Stimulated activated CD4-positive, alpha-beta T cell treated with anti-CD3 and anti-CD28 coated beads, Interleukin-12 subunit alpha, Interleukin-12 subunit beta, amount 100 ng/mL, for 24 hours (primary cell): ENCODE measurements at regions not wholly inside any gene's neighbourhood (a gene's known extent, or its start where the extent isn't known, plus 50 kb on each side); places are given as distances from the start of the nearest gene placed in this dataset.
"Not testable (repeated sequence)": the region's sequence is repeated elsewhere in the genome, so short reads cannot be mapped to it uniquely, and the experiment has no call there.

Source experiments
- DNase-seq, 2 experiments: peaks; one replicate each; pipeline ENCODE4 v3.0.0-alpha.2; 2020; ENCODE audit warnings: low read depth in 2 of 2

DNA sequence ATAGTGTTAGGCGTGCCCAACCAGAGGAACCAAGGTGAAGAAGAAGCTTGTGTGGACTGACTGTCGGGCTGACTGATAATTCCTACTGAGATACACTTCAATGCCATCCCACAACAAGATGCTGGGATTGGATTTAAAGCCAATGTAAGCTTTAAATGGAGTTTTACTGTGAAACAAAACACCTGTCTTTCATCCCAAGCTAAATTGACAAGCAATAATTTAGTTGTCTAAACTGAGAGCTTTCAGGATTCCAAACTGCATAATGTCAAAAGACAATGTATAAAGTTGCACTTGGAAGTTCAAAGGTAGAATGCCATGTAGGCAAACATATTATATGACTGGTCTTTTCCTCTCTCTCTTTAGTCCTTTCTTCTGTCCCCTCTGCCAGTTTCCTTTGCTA lies 1025.3 kb upstream of the FANCL start:
- no peak for DNase-seq

DNA sequence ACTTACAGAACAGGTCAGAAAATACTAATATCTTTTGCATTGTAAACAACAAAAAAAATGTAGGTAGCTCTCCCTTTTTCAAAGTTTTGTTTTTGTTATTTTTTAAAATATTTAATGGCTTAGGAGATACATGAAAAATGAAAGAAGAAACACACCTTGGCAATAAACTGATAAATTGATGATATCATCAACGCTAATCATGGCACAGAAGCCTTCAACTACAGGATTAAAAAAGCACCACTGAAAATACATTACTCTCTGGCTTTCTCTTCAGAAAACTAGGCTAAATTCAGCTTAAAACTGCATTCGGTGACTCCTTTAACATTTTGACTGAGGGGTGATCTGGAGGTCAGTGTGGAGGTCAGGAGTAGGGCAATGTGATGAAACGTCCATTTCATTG lies 1018.8 kb upstream of the FANCL start:
- DNase-seq, result no peak

DNA sequence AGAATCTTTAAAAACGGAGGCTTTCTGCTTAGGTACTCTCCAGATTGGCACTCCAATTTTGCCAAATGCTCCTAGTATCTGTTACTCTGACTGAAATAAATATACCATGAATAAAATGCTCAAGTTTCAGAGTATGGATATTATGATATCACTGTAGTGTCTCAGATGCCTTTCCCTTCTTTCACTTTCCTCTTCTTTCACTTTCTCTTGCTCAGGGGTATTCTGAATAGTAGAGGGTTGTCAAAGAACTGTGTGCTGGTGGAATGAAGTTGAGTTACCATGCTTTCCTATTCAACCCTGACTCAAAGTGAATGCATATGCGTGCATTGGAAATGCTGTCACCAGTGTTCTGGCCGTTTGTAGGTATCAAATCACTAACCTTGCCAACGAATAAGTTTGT lies 1015.2 kb upstream of the FANCL start:
- no peak for DNase-seq

DNA sequence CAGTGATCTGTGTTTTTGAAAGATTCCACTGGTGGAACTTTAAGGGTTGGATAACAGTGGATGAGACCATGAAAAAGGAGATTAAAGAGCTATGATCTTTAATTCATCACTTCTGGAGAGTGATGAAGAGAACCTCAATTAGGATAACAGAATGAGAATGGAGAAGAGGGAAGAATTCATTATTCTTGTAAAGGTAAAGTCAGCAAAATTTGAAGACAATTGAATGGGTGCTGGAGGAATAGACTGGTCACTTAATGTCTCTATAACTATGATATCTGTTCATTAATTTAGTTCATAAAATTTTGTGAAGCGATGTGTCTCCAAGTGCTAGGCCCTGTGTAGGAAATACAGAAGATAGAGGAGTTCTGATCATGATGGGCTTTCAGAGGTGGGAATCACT lies 1013.2 kb upstream of the FANCL start:
- DNase-seq, result no peak

DNA sequence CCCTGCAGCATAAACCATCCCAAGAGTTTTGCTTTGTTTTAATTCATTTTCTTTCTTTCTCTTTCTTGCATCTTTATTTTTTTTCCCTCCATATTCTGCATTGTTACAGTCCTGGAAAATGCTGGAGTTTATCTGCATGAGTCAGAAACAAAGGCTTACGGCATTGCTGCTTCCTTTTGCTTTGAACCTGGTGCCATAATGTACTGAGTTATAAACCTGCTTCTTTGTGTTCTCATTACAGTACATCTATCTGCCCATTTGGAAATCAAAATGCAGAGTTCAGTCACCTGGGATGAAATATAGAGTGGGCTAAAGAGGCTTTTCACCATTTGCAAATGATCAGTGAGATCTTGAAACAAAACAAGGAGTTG lies 1009.2 kb upstream of the FANCL start:
- DNase-seq, result no peak

DNA sequence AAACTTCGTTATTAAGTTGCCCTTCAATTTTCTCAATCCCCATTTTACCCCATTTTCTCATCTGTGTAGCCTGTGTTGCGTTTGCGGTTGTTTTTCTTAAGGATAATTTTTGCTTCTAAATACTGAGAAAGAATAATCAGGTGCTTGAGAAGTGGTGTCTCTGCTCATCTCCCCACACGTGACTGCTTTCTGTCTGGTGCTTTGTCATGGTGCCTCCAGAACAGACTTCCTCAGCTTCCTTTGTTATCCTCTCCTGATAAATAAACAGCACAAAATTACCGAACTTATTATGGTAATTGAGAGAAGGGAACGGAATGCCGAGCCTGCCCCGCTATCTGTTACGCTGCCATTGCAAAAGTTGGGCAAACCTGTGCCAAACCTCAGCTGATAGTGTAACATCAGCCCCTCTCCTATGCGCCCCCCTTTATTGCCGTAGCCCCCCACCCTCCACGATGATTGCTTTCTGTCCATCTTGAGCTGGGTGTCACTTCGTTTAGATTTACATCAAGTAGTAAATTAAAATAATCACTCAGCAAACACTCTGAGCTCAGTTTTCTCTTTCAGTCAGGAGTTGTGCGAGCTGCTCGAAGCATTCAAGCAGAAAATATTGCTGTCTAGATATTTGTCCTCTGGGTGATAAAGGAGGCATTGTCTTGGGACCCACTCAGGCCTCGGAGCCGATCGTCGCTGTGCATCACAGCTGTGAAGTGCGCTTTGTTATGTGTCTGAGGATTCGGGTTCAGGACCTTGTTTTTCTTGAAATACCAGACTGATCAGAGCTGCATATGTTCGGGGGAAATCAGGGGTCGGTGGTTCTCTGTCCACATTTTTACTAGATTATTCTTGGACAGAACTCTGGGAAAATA lies 1008.5 kb upstream of the FANCL start:
- no peak for DNase-seq

DNA sequence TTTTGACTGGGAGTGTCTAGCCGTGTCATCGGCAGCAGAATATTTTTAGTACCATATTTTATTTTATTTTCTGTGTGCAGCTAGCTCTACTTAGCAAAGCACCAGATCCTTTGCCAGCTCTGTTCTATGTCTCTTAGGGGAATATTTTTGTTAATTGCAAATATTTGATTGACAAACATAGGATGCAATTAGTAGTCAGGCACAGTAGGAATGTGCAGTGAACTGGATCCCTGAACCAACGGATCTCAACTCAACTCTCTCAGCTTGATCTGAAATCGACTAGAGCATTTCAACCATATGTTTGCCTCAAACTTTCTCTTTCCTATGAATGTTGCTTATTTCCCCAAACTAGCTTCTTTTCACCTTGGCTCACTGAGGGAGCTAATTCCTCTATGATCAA lies 998.0 kb upstream of the FANCL start:
- DNase-seq, result no peak

DNA sequence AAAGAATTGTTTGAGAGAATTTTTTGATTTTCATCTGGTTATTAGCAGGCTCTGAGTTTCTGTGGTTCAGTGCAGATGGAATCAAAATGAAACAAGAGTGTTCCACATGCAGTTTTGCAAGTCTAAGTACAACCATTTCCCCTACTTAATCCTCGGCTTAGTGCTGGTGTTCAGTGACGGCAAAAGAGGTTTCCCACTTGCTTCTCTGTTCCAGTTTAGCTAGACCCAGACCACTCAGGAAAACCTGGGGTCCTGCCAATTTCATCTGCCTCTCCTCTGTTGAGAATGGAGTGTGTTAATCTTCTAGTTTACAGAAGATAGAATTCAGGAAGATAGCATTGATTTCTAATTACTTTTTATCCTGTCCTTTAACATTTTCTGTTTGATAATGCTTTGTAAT lies 996.2 kb upstream of the FANCL start:
- DNase-seq, result no peak

DNA sequence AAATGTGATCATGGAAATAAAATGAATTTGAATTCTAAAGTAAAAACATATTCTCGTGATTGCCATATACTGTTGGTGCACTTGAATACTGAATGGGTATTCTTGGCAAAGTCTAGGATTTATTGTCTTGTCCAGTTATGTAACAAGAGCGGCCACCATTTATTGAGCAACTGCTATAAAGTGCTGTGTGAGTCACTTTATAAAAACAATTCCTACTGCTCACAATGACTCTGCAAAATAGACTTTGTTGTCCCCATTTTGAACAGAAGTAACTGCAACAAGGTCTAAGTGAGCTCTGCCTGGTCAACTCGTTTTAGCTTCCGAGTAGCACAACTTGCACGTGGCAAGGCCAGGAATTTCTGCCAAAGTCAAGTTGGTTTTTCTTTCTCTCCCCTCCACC lies 995.6 kb upstream of the FANCL start:
- no peak for DNase-seq

DNA sequence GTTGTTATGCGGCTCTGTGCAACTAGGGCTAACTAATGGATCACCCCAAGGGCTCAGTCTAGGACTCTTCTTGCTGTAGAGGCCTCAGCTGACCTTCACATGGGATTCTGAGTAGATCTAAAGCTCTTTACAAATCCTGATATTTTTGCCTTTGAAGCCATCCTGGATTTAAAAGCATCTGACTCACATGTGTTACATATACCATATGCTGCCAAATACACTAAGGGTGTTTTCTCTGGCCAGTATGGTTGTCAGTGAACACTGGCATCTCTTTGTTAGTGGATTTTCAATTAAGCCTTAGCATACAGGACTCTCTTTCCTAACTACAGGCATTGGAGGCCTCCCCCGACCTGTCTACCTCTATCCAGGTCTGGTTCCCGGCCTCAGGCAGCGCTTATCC lies 992.8 kb upstream of the FANCL start:
- DNase-seq, result no peak

DNA sequence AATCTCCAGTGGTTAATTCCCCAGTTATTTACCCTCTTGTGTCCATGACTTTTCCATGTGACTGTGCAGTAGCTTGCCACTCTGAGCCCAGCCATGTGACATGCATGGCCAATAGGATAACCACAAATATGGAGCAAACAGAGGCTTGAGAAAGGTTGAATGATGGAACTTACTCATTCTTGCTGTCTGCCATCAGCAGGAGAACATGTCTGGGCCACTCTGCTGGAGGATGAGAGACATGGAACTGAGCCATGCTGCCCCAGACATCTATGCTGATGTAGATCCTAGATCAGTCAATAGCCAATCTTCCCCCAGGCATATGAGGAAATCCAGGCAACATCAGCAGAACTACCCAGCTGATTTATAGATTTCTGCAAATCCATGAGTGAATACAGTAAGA lies 992.3 kb upstream of the FANCL start:
- DNase-seq, result no peak

DNA sequence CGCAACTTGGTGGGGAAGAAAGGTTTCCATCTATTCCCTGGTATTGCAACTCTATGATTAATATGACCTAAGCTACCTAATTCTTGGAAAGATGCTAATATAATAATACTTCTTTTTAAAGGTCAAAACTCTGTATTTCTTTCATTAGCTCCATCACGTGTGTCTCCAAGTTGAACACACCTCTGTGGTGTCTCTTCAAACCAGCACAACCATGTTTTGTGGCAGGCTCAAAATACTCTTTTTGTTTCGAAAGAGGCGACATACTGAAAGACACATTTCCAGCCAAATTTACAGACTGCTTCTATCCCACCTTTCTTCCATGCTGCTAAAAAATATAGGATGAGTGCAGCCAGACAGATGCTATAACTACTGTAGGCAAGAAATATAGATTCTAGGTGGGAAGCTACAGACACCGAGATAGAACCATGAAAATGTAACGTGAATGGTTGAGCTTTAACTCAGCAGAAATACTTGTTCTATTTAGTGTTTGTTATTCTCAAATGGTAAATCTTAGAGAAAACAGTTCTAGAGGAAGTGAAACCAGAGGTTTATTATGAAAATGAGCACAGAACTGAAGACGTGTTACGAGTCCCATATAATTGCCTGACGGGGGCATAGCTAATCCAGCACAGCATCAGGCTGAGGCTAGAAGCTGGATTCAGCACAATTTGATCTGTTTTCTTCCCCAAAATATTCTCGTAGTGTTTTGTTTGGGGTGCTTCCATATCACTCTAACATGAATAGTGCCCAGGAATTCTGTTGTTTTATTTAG lies 991.5 kb upstream of the FANCL start:
- DNase-seq, result no peak

DNA sequence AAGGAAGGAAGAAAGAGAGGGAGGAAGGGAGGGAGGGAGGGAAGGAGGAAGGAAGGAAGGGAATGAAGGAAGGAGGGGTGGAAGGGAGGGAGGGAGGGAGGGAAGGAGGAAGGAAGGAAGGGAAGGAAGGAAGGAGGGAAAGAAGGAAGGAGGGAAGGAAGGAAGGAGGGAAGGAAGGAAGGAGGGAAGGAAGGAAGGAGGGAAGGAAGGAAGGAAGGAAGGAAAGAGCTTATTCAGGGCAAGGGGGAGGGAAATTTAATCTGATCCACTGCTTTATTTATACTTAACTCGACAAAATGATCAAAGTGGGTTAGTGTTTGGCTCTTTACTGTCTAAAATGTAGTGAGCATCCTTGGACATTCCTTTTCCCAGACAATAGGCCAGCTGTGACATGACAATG lies 985.2 kb upstream of the FANCL start:
- DNase-seq, result not testable (repeated sequence)

DNA sequence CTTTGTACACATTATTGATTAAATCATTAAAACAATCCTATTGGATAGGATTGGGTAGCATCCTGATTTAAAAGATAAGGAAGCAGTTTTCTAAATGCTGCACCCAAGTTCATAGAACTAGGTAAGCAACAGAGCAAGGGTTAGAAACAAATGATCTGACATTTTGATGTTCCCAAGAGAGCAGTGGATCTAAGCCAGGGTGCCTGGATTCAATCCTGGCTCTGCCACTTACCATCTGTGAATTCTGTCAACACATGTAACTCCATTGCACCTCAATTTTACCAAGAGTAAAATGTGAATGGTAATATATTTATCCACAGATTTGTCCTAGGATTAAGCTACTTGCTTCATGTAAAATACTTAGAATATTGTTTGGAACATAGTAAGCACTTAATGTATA lies 982.6 kb upstream of the FANCL start:
- no peak for DNase-seq

DNA sequence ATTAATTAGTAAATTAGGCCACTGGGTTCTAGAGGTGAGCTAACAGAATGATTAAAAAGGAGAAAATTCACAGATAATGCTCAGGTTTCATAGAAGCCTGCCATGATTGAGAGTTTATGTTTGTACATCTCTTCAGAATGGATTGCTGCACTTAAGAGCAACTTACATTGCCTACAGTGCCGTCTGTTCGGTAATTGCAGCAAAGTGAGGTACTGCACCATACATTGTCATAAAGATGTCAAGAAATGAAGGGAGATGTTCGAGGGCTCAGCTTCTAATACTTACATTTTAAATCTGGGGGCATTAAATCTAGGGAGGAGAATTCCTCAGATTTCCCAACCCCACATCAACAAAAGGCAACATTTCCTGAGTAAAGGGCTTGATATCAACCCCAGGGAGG lies 976.2 kb upstream of the FANCL start:
- no peak for DNase-seq

DNA sequence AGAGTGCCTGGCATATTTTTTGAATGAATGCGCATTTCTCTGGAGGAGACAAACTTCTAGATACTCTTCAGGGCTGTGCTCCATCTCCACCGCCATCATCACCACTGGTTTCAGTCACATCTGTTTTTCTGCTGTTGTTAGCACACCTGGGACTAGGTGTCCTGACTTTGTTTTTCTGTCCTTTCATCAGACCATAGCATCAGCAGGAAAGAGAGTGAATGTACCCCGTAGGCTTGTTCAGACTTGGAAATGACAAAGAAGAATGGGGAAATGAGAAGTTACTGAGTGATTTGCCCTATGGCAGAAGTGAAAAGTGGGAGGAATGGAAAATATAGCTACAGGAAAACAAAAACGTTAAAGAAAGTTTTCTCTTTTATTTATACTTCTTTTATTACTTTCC lies 965.2 kb upstream of the FANCL start:
- no peak for DNase-seq

DNA sequence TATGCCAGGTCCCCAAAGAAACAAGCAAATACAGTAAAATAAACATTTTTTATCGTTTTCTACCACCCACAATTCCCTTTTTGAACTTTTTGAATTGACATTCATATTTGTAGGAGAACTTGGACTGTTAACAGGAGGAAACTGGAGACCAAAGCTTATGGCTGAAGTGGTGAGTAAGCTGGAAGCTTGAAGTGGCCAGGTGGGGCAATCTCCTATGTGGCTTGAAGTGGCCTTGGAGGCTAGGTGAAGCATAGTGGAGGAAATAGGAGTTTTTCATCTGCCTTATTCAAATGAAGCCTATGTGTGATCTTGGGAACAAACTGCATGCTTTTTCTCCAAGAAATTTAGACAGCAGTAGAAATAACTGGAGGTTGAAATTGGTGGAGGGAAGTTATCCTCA lies 962.9 kb upstream of the FANCL start:
- DNase-seq, result no peak

DNA sequence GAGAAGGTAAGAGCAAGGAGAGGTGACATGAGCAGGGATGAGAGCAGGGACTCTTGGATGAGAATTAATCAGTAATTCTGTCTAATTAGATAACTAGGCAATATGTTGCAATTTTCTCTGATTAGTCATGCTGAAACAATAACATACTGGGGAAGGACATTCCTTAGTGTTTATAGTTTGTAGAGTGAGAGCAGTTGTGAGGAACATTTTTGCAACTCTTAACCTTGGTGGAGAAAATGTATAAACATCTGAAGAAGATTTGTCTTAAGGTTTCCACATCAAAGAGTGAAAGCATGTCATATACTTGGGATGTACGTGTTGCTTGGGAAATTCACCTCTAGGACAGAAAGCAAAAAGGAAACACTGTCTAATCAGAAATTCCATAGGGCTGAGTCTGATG lies 955.4 kb upstream of the FANCL start:
- DNase-seq, result no peak

DNA sequence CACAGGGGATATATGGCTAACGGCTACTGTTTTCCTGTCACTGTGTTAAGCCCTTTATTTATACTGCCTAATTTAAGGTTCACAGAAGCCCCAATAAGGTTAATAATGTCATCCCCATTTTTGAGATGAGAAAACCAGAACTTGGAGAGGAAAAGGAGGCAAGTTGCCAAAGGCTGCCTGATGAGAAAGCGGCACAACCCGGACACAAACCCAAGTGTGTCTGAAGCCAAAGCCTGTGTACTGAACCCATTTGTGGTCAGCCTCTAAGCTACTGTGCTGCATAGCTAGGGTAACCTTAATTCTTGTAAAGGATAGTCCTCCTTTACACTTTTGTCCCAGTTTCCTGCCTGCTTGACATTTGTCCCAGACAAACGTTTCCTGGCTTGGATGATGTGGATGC lies 954.7 kb upstream of the FANCL start:
- no peak for DNase-seq

DNA sequence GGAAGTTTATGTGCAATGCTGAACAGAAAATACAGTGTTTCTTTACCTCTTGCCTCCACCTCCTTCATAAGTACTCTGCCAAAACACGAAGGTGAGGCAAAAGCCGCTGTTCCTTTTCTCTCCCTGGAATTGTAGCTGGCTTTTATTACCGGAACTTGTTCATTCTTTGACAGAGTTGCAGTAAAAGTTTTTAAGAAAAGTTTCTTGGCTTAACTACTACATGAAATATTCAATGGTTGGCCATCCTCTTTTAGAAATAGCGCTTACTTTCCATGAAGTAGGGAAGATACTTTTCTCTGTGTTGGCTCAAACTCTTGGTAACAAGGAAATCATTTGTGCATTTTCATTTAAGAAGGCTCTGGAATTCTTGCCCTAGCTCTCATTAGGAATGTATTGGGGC lies 950.7 kb upstream of the FANCL start:
- no peak for DNase-seq

DNA sequence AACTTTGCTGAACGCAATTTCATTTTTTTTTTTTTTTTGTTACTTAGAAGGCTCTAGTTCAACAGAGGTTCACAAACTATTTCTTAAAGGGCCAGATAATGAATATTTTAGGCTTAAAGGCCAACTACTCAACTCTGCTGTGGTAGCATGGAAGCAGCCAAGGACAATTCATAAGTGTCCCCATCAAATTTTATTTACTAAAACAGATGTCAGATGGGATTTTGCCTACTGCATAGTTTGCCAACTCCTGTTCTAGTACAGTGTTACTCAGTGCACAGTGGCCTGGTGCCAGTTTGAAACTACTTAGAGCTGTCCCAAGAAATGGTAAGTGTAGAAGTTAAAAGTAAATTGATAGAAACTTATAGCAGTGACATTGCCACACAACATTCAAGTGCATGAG lies 949.4 kb upstream of the FANCL start:
- DNase-seq, result no peak

DNA sequence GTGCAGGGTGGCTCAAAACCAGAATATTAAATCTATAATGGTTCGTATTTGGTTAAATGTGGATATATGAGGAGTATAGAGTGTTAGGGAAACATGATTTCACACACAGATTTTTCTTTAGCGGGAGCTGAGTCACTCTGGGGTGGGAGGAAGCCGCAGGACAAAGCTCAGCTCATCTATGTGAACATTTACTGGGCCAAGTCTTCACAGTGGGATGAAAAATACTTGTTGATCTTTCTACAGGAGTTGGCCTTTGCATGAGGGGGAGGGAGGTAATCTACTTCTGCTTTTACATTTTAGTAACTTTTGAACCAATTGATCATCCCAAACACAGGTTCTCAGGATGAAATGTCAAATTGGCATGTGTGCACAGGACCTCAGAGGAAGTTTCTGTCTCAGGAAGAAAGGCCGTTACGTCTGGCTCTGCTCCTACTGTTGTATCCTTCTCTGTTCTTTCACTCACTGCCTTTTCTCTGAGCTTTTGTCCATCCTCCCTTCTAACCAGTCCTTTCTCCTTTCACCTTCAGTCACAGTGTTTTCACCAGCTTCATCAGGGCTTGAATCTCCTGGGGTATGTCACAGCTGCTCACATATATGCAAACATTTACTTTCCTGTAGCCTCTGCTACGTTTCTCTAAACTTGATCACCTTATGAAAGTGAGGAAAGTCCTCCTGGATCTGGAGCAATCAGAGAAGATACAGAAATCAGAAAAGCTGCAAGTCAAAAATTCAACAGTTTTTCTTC lies 943.3 kb upstream of the FANCL start:
- no peak for DNase-seq

DNA sequence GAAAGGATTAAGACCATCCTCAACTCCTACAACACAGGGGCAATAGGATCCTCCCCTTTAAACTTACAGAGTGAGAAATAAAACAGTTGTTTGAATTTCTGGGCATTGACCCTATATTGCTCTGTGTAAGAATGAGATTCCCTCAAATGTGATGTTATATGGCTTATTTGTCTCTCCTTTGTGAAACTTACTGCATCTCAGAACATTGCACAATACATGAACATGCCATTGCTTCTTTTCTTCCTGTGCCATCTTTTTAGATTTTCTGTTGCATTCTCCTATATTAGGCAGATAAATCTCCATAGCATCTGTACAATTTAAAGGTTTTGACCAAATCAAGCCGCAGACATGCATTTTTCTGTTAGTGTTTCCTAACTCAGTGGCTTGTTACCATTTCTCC lies 941.9 kb upstream of the FANCL start:
- no peak for DNase-seq
